Peyer's patch (tissue), 4 donors: ENCODE measurements at regions not wholly inside any gene's neighbourhood (a gene's known extent, or its start where the extent isn't known, plus 50 kb on each side); places are given as distances from the start of the nearest gene placed in this dataset.

Experiments
- CTCF ChIP-seq, 6 experiments: fragments of 450-650 bp in 4 of 6; fragments of 200-600 bp in 2 of 6; sonication (generic) in 1 of 6; IDR thresholded peaks; one replicate each; pipeline ENCODE4 v1.5.1; 2017 to 2019; ENCODE audit warnings: antibody characterized with exemption in 6 of 6, mild to moderate bottlenecking in 3 of 6, moderate library complexity in 1 of 6
- POLR2A ChIP-seq, 2 donors: fragments of 450-650 bp; IDR thresholded peaks; one replicate each; pipeline ENCODE4 v1.5.1; 2017; ENCODE audit warnings: antibody characterized with exemption in 2 of 2, mild to moderate bottlenecking in 2 of 2, moderate library complexity in 2 of 2

DNA sequence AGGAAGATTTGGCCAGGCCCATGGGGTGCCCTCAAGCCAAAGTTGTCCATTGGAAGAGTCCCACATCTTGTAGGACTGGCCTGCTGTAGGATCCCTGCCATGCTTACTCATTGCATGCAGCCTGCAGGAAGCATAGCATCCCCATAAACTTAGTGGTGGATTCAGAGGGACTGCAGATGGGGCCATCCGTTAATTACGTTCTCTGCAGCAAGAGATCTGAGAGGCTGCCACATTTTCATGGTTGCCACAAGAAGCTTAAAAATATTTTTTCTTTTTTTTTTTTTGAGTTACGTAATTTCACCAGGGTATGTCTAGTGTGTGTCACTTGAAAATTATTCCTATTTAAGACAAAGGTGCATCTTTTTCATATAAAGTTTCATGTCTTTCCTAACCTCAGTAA, 329.7 kb upstream of the USP24 start:
- no peak for TF ChIP-seq CTCF (IDR thresholded peaks at IDR 0.05)
- no peak for TF ChIP-seq POLR2A (IDR thresholded peaks at IDR 0.05)
